Caco-2 (cell line): ENCODE measurements at regions not wholly inside any gene's neighbourhood (a gene's known extent, or its start where the extent isn't known, plus 50 kb on each side); places are given as distances from the start of the nearest gene placed in this dataset.

Experiments
- BruUV-seq: library from RNA; stranded (reverse); fragments of 400-500 nt; replicated peaks from 2 replicates; lab custom pipeline; 2021; lab: Mats Ljungman, UMichigan
- CTCF ChIA-PET: fragments of 300-600 bp; sonication (Branson Sonifier 250); formaldehyde crosslinking; loops from one replicate; lab custom pipeline; 2022; ENCODE audit warnings: antibody characterized with exemption; lab: Charles Lee
- POLR2A ChIA-PET: fragments of 300-600 bp; sonication (Branson Sonifier 250); formaldehyde crosslinking; loops from one replicate; lab custom pipeline; 2022; ENCODE audit warnings: antibody characterized with exemption; lab: Charles Lee
- DNase-seq, 2 experiments: peaks; one replicate each; pipeline versions ENCODE4 v3.0.0 to v3.0.0-alpha.2; 2020 to 2022
- H3K27me3 ChIP-seq: replicated peaks from 2 replicates; pipeline ENCODE4 v1.6.0; 2011; ENCODE audit warnings: low read length; ENCODE audit not compliant: control insufficient read depth, insufficient read depth
- H3K36me3 ChIP-seq: 2 replicates; pipeline ENCODE4 v1.5.1; 2011; ENCODE audit warnings: low read length; ENCODE audit not compliant: control insufficient read depth, insufficient read depth
- H3K4me1 ChIP-seq: fragments of 250-450 bp; sonication (Bioruptor Pico); 2 replicates; pipeline ENCODE4 v1.5.1; 2020; ENCODE audit warnings: mild to moderate bottlenecking
- H3K4me3 ChIP-seq: 2 replicates; pipeline ENCODE4 v1.5.1; 2011; ENCODE audit warnings: low read depth, mild to moderate bottlenecking, control low read depth, low read length
- H3K9me3 ChIP-seq: fragments of 250-450 bp; sonication (Bioruptor Pico); 2 replicates; pipeline ENCODE4 v1.5.1; 2020; ENCODE audit warnings: mild to moderate bottlenecking, moderate library complexity
- H3K27ac Mint-ChIP-seq: one replicate; pipeline ENCODE4 v1.8.0; 2022; ENCODE audit warnings: mixed read lengths; ENCODE audit not compliant: unreplicated experiment
- H3K27me3 Mint-ChIP-seq: one replicate; pipeline ENCODE4 v1.8.0; 2022; ENCODE audit warnings: mixed read lengths; ENCODE audit not compliant: insufficient read depth, unreplicated experiment
- H3K36me3 Mint-ChIP-seq: one replicate; pipeline ENCODE4 v1.8.0; 2022; ENCODE audit warnings: mild to moderate bottlenecking, mixed read lengths; ENCODE audit not compliant: insufficient read depth, unreplicated experiment
- H3K4me1 Mint-ChIP-seq: one replicate; pipeline ENCODE4 v1.8.0; 2022; ENCODE audit warnings: low read depth, mixed read lengths; ENCODE audit not compliant: unreplicated experiment
- H3K4me3 Mint-ChIP-seq: one replicate; pipeline ENCODE4 v1.8.0; 2022; ENCODE audit warnings: mild to moderate bottlenecking, moderate library complexity, mixed read lengths; ENCODE audit not compliant: unreplicated experiment
- H3K9me3 Mint-ChIP-seq: one replicate; pipeline ENCODE4 v1.8.0; 2022; ENCODE audit warnings: mixed read lengths; ENCODE audit not compliant: unreplicated experiment
- CTCF ChIP-seq, 2 experiments: fragments of 200-600 bp in 1 of 2; IDR thresholded peaks; 1 replicate in 1 of 2; 2 replicates in 1 of 2; pipeline versions ENCODE4 v1.5.1 to v1.8.0; 2011 to 2022; ENCODE audit warnings: antibody characterized with exemption in 1 of 2, control low read depth in 1 of 2, inconsistent platforms in 1 of 2, low read depth in 1 of 2, low read length in 1 of 2, mild to moderate bottlenecking in 1 of 2, moderate library complexity in 1 of 2; ENCODE audit not compliant: insufficient read depth in 1 of 2, severe bottlenecking in 1 of 2, unreplicated experiment in 1 of 2
- intact Hi-C: fragments of 100-400 bp; cut with micrococcal nuclease; formaldehyde crosslinking; loops from one replicate; pipeline ENCODE4 v1.10.0; 2022; ENCODE audit not compliant: unreplicated experiment

GRCh38 chr4:107470173-107470572 lies 249.9 kb downstream of the PAPSS1 start:
- Mint-ChIP-seq H3K4me3 (no peak overlapping the region), H3K36me3 (no peaks in the 10 kb centered on the region), H3K27me3 (peaks cover 4% of the 10 kb centered on the region), H3K4me1 (no peaks in the 10 kb centered on the region), H3K9me3 (no peaks in the 10 kb centered on the region), H3K27ac (no peak overlapping the region)
- no TSS peak for BruUV-seq
- H3K36me3 ChIP-seq = no peaks in the 10 kb centered on the region
- POLR2A ChIA-PET = no interaction called here
- CTCF ChIA-PET = no interaction called here
- H3K27me3 ChIP-seq = no peaks in the 10 kb centered on the region
- TF ChIP-seq CTCF (IDR thresholded peaks at IDR 0.05; ENCODE audit: insufficient read depth in 1 of 2, low read depth in 1 of 2, low read length in 1 of 2, severe bottlenecking in 1 of 2, unreplicated experiment in 1 of 2) = no peak
- no peak overlapping the region for H3K4me3 ChIP-seq
- no peaks in the 10 kb centered on the region for H3K4me1 ChIP-seq
- H3K9me3 ChIP-seq = no peaks in the 10 kb centered on the region
- DNase-seq = no peak
- intact Hi-C loops = no loop called here

- no peak overlapping the region for H3K27ac Mint-ChIP-seq
- intact Hi-C loops = no loop called here
- TF ChIP-seq CTCF (IDR thresholded peaks at IDR 0.05; ENCODE audit: insufficient read depth in 1 of 2, low read depth in 1 of 2, low read length in 1 of 2, severe bottlenecking in 1 of 2, unreplicated experiment in 1 of 2) = no peak
- peaks cover 4% of the 10 kb centered on the region for H3K27me3 Mint-ChIP-seq
- BruUV-seq = no TSS peak
- H3K36me3 Mint-ChIP-seq = no peaks in the 10 kb centered on the region
- CTCF ChIA-PET = no interaction called here
- H3K4me1 Mint-ChIP-seq = no peaks in the 10 kb centered on the region
- no peaks in the 10 kb centered on the region for H3K9me3 Mint-ChIP-seq
- no peak overlapping the region for H3K4me3 Mint-ChIP-seq
- no peak overlapping the region for H3K4me3 ChIP-seq
- H3K27me3 ChIP-seq = no peaks in the 10 kb centered on the region
- no peaks in the 10 kb centered on the region for H3K9me3 ChIP-seq
- DNase-seq = no peak
- H3K36me3 ChIP-seq = no peaks in the 10 kb centered on the region
- H3K4me1 ChIP-seq = no peaks in the 10 kb centered on the region
- POLR2A ChIA-PET = no interaction called here
These were observed 251.2 kb downstream of the PAPSS1 start for GRCh38 chr4:107468812-107469211.

GRCh38 chr4:107468156-107468555 lies 251.9 kb downstream of the PAPSS1 start:
- no peaks in the 10 kb centered on the region for H3K27me3 ChIP-seq
- no peak for TF ChIP-seq CTCF (IDR thresholded peaks at IDR 0.05; ENCODE audit: insufficient read depth in 1 of 2, low read depth in 1 of 2, low read length in 1 of 2, severe bottlenecking in 1 of 2, unreplicated experiment in 1 of 2)
- POLR2A ChIA-PET = no interaction called here
- Mint-ChIP-seq H3K4me1 (no peaks in the 10 kb centered on the region), H3K27ac (no peak overlapping the region), H3K9me3 (no peaks in the 10 kb centered on the region), H3K4me3 (no peak overlapping the region), H3K36me3 (no peaks in the 10 kb centered on the region), H3K27me3 (peaks cover 4% of the 10 kb centered on the region)
- H3K36me3 ChIP-seq = no peaks in the 10 kb centered on the region
- CTCF ChIA-PET = no interaction called here
- BruUV-seq = no TSS peak
- intact Hi-C loops = no loop called here
- H3K4me1 ChIP-seq = no peaks in the 10 kb centered on the region
- no peak for DNase-seq
- H3K9me3 ChIP-seq = no peaks in the 10 kb centered on the region
- no peak overlapping the region for H3K4me3 ChIP-seq
